OCI-LY7 (cell line): ENCODE measurements at regions not wholly inside any gene's neighbourhood (a gene's known extent, or its start where the extent isn't known, plus 50 kb on each side); places are given as distances from the start of the nearest gene placed in this dataset.

Experiments used
- BruUV-seq: library from RNA; stranded (reverse); fragments of 400-500 nt; replicated peaks from 2 replicates; lab custom pipeline; 2021; lab: Mats Ljungman, UMichigan
- CTCF ChIA-PET: fragments of 300-600 bp; sonication (Branson Sonifier 250); formaldehyde crosslinking; loops from one replicate; lab custom pipeline; 2022; ENCODE audit warnings: antibody characterized with exemption; ENCODE audit not compliant: unreplicated experiment; lab: Charles Lee
- POLR2A ChIA-PET: fragments of 300-600 bp; sonication (Branson Sonifier 250); formaldehyde crosslinking; loops from one replicate; lab custom pipeline; 2022; ENCODE audit warnings: antibody characterized with exemption; lab: Charles Lee
- DNase-seq: peaks from one replicate; pipeline ENCODE4 v3.0.0-alpha.2; 2015; ENCODE audit warnings: low spot score
- H2AFZ ChIP-seq: fragments of 200-600 bp; sonication (generic), shearing (Covaris generic); 2 replicates; pipeline ENCODE4 v1.6.1; 2014; ENCODE audit warnings: mild to moderate bottlenecking, antibody characterized with exemption, low read length, moderate library complexity
- H3K27ac ChIP-seq: fragments of 200-600 bp; sonication (generic); 2 replicates; pipeline ENCODE4 v1.5.1; 2014; ENCODE audit warnings: mixed run types, low read depth, mild to moderate bottlenecking, moderate library complexity, low read length, inconsistent platforms; ENCODE audit not compliant: poor library complexity, severe bottlenecking
- H3K36me3 ChIP-seq: fragments of 200-600 bp; sonication (generic); 2 replicates; pipeline ENCODE4 v1.6.1; 2014; ENCODE audit warnings: mild to moderate bottlenecking, antibody characterized with exemption, low read length, moderate library complexity, mixed read lengths; ENCODE audit not compliant: insufficient read depth
- H3K4me1 ChIP-seq: fragments of 200-600 bp; sonication (generic); 2 replicates; pipeline ENCODE4 v1.5.1; 2014; ENCODE audit warnings: mild to moderate bottlenecking, low read length; ENCODE audit not compliant: insufficient read depth, poor library complexity, severe bottlenecking
- H3K4me2 ChIP-seq: fragments of 200-600 bp; sonication (generic); 2 replicates; pipeline ENCODE4 v1.6.1; 2014; ENCODE audit warnings: mild to moderate bottlenecking, low read length
- H3K4me3 ChIP-seq: fragments of 200-600 bp; sonication (generic); 2 replicates; pipeline ENCODE4 v1.5.1; 2014; ENCODE audit warnings: mild to moderate bottlenecking, low read depth, low read length; ENCODE audit not compliant: poor library complexity, severe bottlenecking
- H3K79me2 ChIP-seq: fragments of 200-600 bp; sonication (generic); 2 replicates; pipeline ENCODE4 v1.6.1; 2016; ENCODE audit warnings: low read depth, mild to moderate bottlenecking, low read length, moderate library complexity, mixed read lengths; ENCODE audit not compliant: insufficient read depth
- H3K9me2 ChIP-seq: fragments of 200-600 bp; sonication (generic); 2 replicates; pipeline ENCODE4 v1.6.1; 2016; ENCODE audit warnings: mild to moderate bottlenecking, low read length, mixed read lengths; ENCODE audit not compliant: insufficient read depth
- H3K9me3 ChIP-seq: fragments of 200-600 bp; sonication (generic); 2 replicates; pipeline ENCODE4 v1.6.1; 2014; ENCODE audit warnings: mild to moderate bottlenecking, mixed run types, low read length, mixed read lengths
- H4K20me1 ChIP-seq: fragments of 200-600 bp; sonication (generic); 2 replicates; pipeline ENCODE4 v1.6.1; 2014; ENCODE audit warnings: mild to moderate bottlenecking, antibody characterized with exemption, low read length, moderate library complexity, mixed read lengths; ENCODE audit not compliant: insufficient read depth
- EZH2phosphoT487 ChIP-seq: fragments of 200-600 bp; sonication (generic); IDR thresholded peaks from 2 replicates; pipeline ENCODE4 v1.6.1; 2018; ENCODE audit warnings: low read depth, borderline replicate concordance, mild to moderate bottlenecking, mixed run types, antibody characterized with exemption, low read length, moderate library complexity, mixed read lengths
- intact Hi-C: fragments of 100-400 bp; cut with micrococcal nuclease; formaldehyde crosslinking; loops from one replicate; pipeline ENCODE4 v1.10.0; 2022; ENCODE audit not compliant: unreplicated experiment
- TF ChIP-seq, protein P1 (sequence below): fragments of 200-600 bp; sonication (generic); conservative IDR thresholded peaks from 2 replicates; pipeline ENCODE4 v1.5.1; 2014; ENCODE audit warnings: mild to moderate bottlenecking, antibody characterized with exemption, low read length, moderate library complexity, mixed read lengths

DNA sequence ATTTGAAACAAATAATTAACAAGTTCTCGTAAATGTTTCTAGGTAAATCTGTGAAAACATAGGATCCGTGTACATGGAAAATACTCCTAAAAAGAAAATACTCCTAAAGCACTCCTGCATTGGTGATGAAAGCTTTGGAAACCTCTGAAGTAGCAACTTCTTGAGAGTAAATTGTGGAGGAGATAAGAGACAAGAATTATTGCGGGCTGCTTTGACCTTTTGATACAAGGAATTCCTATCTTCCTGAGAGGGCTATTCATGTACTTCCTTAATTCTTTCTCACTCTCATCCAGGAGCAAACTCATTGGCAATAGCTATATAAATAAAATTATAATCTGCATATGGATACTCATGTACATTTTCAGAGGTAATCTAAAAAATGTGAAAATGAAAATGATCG lies 158.4 kb upstream of the PIK3R1 start:
- CTCF ChIA-PET = no interaction called here
- Histone ChIP-seq H3K4me1 (no peaks in the 10 kb centered on the region), H3K9me2 (no peaks in the 10 kb centered on the region), H3K4me2 (no peak overlapping the region), H3K9me3 (no peaks in the 10 kb centered on the region), H3K27ac (no peak overlapping the region), H4K20me1 (no peaks in the 10 kb centered on the region), H3K79me2 (no peaks in the 10 kb centered on the region), H3K36me3 (no peaks in the 10 kb centered on the region), H2AFZ (no peak overlapping the region), H3K4me3 (no peak overlapping the region)
- no peak for TF ChIP-seq EZH2phosphoT487
- TF ChIP-seq, protein P1, sequence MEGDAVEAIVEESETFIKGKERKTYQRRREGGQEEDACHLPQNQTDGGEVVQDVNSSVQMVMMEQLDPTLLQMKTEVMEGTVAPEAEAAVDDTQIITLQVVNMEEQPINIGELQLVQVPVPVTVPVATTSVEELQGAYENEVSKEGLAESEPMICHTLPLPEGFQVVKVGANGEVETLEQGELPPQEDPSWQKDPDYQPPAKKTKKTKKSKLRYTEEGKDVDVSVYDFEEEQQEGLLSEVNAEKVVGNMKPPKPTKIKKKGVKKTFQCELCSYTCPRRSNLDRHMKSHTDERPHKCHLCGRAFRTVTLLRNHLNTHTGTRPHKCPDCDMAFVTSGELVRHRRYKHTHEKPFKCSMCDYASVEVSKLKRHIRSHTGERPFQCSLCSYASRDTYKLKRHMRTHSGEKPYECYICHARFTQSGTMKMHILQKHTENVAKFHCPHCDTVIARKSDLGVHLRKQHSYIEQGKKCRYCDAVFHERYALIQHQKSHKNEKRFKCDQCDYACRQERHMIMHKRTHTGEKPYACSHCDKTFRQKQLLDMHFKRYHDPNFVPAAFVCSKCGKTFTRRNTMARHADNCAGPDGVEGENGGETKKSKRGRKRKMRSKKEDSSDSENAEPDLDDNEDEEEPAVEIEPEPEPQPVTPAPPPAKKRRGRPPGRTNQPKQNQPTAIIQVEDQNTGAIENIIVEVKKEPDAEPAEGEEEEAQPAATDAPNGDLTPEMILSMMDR = no peak
- POLR2A ChIA-PET = no interaction called here
- intact Hi-C loops = no loop called here
- no TSS peak for BruUV-seq
- DNase-seq = no peak

DNA sequence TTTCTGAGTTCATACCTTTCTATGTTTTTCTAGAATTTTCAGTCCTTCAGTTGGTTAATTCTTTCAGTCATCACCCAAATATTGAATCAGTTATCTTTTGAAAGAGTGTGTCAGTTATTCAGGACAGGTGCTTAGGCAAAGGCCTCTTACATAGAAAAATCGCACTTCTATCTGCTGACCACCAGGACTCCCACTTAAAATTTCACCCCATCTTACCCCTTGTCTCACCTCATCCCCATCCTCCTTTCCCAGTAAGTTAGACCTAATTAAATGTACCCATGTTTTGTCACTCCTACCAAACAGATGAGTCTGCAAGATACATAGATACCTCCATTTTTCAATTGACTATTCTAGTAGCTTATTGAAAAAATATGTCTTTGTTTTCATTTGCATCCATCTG lies 159.9 kb upstream of the PIK3R1 start:
- ChIA-PET CTCF (no interaction called here), POLR2A (no interaction called here)
- BruUV-seq = no TSS peak
- no peak for TF ChIP-seq EZH2phosphoT487
- TF ChIP-seq, protein P1 = no peak; the same call in 1 of the 2 replicates
- H3K4me2 ChIP-seq = no peak overlapping the region
- intact Hi-C loops = no loop called here
- H3K9me2 ChIP-seq = no peaks in the 10 kb centered on the region
- H3K9me3 ChIP-seq = no peaks in the 10 kb centered on the region
- H4K20me1 ChIP-seq = no peaks in the 10 kb centered on the region
- H3K27ac ChIP-seq = no peak overlapping the region
- H3K79me2 ChIP-seq = no peaks in the 10 kb centered on the region
- no peak for DNase-seq
- H3K4me1 ChIP-seq = no peaks in the 10 kb centered on the region
- no peaks in the 10 kb centered on the region for H3K36me3 ChIP-seq
- H3K4me3 ChIP-seq = no peak overlapping the region
- no peak overlapping the region for H2AFZ ChIP-seq

DNA sequence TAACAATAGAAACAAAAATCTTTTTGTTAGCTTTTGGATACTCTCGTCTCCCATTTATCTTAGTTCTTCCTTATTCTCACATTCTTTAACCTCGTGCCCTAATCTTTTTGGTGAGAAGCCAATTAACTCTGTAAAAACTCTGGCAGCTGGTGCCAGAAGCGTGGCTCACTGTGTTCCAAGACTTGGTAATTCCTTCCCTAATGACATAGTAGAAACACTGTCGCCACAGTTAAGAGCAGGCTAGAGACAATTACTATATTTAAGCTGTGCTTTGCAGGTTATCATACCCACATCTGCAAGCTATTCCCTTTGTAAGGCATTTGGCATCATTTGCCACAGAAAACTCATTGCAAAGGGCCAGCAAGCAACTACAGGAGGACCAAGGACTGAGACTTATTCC lies 160.9 kb upstream of the PIK3R1 start:
- intact Hi-C loops = no loop called here
- no TSS peak for BruUV-seq
- H3K36me3 ChIP-seq = no peaks in the 10 kb centered on the region
- no peak overlapping the region for H3K4me3 ChIP-seq
- DNase-seq = no peak
- H3K9me3 ChIP-seq = no peaks in the 10 kb centered on the region
- H2AFZ ChIP-seq = no peak overlapping the region
- ChIA-PET CTCF (no interaction called here), POLR2A (no interaction called here)
- H3K4me1 ChIP-seq = no peaks in the 10 kb centered on the region
- H3K9me2 ChIP-seq = no peaks in the 10 kb centered on the region
- H3K4me2 ChIP-seq = no peak overlapping the region
- no peaks in the 10 kb centered on the region for H4K20me1 ChIP-seq
- TF ChIP-seq, protein P1 = no peak
- TF ChIP-seq EZH2phosphoT487 = no peak
- no peak overlapping the region for H3K27ac ChIP-seq
- H3K79me2 ChIP-seq = no peaks in the 10 kb centered on the region
